ENCODE measurements at regions not wholly inside any gene's neighbourhood (a gene's known extent, or its start where the extent isn't known, plus 50 kb on each side); places are given as distances from the start of the nearest gene placed in this dataset.
"Not testable (repeated sequence)": the region's sequence is repeated elsewhere in the genome, so short reads cannot be mapped to it uniquely, and the experiment has no call there.

GRCh38 chr22:22368516-22368915 lies 123.9 kb downstream of the VPREB1 start:
- no peak overlapping the region for H3K4me3 ChIP-seq
- no peaks in the 10 kb centered on the region for H3K4me1 ChIP-seq
- H3K27ac ChIP-seq = no peak overlapping the region
- DNase-seq = no peak
- no peak for TF ChIP-seq CTCF (IDR thresholded peaks at IDR 0.05)
- H3K36me3 ChIP-seq = no peaks in the 10 kb centered on the region
- peaks cover 4% of the 10 kb centered on the region for H3K27me3 ChIP-seq (ENCODE audit: low read depth)
- no peak for ATAC-seq
- intact Hi-C loops (cut with DNase I) = no loop called here
- H3K9me3 ChIP-seq = no peaks in the 10 kb centered on the region

- intact Hi-C loops (cut with DNase I); H3K9me3 ChIP-seq; H3K4me1 ChIP-seq; DNase-seq; H3K27me3 ChIP-seq (ENCODE audit: low read depth); H3K36me3 ChIP-seq; H3K27ac ChIP-seq; H3K4me3 ChIP-seq: not testable (repeated sequence)
- ATAC-seq = peak in 1 of 2 donors; percentile 46
Measured at GRCh38 chr22:22369219-22369963, 124.8 kb downstream of the VPREB1 start.

- no peak overlapping the region for H3K4me3 ChIP-seq
- no peak for TF ChIP-seq CTCF (IDR thresholded peaks at IDR 0.05)
- H3K36me3 ChIP-seq = no peaks in the 10 kb centered on the region
- no peaks in the 10 kb centered on the region for H3K4me1 ChIP-seq
- ATAC-seq (peak in 1 of 2 donors; percentile 58), DNase-seq (no peak)
- no peaks in the 10 kb centered on the region for H3K9me3 ChIP-seq
- intact Hi-C loops (cut with DNase I) = no loop called here
- no peak overlapping the region for H3K27ac ChIP-seq
- H3K27me3 ChIP-seq (ENCODE audit: low read depth) = peaks cover 4% of the 10 kb centered on the region
Measured at GRCh38 chr22:22369964-22370270, 125.3 kb downstream of the VPREB1 start.

GRCh38 chr22:22371031-22371541 lies 126.5 kb downstream of the VPREB1 start:
- ATAC-seq = peak in 1 of 2 donors; percentile 14
- H3K27me3 ChIP-seq (ENCODE audit: low read depth) = peaks cover 12% of the 10 kb centered on the region
- intact Hi-C loops (cut with DNase I) = no loop called here
- no peaks in the 10 kb centered on the region for H3K9me3 ChIP-seq
- no peaks in the 10 kb centered on the region for H3K4me1 ChIP-seq
- H3K4me3 ChIP-seq = no peak overlapping the region
- H3K36me3 ChIP-seq = no peaks in the 10 kb centered on the region
- no peak for DNase-seq
- H3K27ac ChIP-seq = no peak overlapping the region
- TF ChIP-seq CTCF (IDR thresholded peaks at IDR 0.05) = no peak

- TF ChIP-seq CTCF (IDR thresholded peaks at IDR 0.05) = no peak
- intact Hi-C loops (cut with DNase I) = no loop called here
- no peak overlapping the region for H3K27ac ChIP-seq
- H3K27me3 ChIP-seq (ENCODE audit: low read depth) = peaks cover 17% of the 10 kb centered on the region
- no peaks in the 10 kb centered on the region for H3K9me3 ChIP-seq
- no peak overlapping the region for H3K4me3 ChIP-seq
- DNase-seq (no peak), ATAC-seq (no peak)
- no peaks in the 10 kb centered on the region for H3K4me1 ChIP-seq
- no peaks in the 10 kb centered on the region for H3K36me3 ChIP-seq
Measured at GRCh38 chr22:22372086-22372485, 127.5 kb downstream of the VPREB1 start.

GRCh38 chr22:22374163-22374562 lies 129.6 kb downstream of the VPREB1 start:
- intact Hi-C loops (cut with DNase I) = no loop called here
- no peak for ATAC-seq
- no peak for TF ChIP-seq CTCF (IDR thresholded peaks at IDR 0.05)

More at GRCh38 chr22:22374163-22374562, 129.6 kb downstream of the VPREB1 start:
- no peaks in the 10 kb centered on the region for H3K9me3 ChIP-seq
- no peaks in the 10 kb centered on the region for H3K4me1 ChIP-seq
- H3K27ac ChIP-seq = no peak overlapping the region
- H3K27me3 ChIP-seq (ENCODE audit: low read depth) = peaks cover 23% of the 10 kb centered on the region
- DNase-seq = no peak
- no peaks in the 10 kb centered on the region for H3K36me3 ChIP-seq
- no peak overlapping the region for H3K4me3 ChIP-seq

Measured in lower lobe of right lung (tissue), 2 donors.